HG03196 (cell line): ENCODE measurements at regions not wholly inside any gene's neighbourhood (a gene's known extent, or its start where the extent isn't known, plus 50 kb on each side); places are given as distances from the start of the nearest gene placed in this dataset.

Experiments
- ATAC-seq: cut with Tn5 transposase; IDR thresholded peaks from one replicate; pipeline ENCODE4 v1.9.1; 2021; ENCODE audit not compliant: unreplicated experiment

DNA sequence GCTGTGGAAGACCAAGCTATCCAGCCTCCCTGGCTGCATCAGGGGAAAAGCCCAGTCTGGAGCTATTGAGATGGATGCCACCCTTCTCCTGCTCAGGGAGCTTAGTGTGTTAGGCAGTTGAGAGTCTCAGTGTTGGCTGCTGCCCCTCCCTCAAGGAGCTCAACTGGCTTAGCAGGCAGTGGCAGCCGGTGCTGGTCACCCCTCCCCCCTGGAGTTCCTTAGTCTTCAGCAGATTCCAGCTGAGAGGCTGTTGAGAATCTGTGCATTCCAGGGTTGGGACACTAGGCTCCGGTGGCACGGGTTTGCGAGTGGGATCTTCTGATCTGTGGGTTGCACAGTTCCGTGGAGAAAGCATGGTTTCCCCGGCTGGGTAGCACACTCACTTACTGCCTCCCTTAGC is 883.8 kb downstream of the NSUN3 start:
- no peak for ATAC-seq

DNA sequence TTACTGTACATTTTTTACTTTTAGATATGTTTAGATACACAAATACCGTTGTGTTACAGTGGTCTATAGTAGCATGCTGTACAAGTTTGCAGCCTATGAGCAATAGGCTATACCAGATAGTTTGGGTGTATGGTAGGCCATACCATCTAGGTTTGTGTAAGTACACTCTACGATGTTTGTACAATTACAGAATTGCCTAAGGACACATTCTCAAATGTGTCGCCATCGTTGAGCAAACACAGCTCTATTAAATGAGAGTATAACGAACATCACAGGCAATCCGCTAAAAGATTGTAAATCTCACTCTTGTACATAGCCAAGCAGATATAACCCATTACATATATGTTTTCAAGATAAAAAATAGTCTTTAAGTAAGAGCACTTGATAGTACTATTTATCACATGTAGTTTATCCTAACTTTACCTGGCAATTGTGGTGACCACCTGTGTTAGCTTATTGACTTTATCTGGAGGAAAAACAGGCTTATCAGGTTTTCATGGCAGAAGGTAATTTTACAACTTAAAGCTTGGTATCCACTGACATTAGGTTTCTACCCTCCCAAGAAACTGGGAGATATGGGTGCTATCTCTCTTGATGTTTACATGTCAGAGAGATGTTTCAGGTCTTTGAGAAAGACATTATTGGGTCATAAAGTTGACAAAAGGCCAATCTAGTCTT is 898.7 kb downstream of the NSUN3 start:
- no peak for ATAC-seq

DNA sequence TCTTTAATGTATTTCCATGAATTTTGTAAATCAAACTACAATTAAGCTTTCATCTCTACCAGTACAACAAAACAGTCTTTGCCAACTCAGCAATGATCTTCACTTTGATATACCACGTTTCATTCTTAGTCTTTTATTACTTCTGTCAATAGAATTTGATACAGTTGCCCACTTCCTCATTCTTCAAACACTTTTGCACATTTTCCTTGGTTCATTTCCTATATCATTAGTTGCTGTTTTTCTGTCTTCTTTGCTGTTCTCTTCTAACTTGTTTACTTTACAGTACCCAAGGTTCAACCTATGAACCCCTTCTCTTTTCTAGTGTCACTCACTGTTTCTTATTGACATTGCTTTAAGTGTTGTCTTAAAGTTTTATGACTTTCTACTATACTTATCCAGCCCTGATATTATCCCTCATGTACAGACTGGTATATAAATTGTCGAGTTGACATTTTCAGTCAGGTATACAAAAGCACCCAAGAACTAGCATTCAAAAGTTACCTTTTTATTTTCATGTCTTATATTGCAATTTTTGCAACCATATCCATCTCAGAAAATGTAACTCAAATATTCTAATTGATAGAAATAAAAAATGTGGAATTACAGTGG is 903.1 kb downstream of the NSUN3 start:
- no peak for ATAC-seq

- no peak for ATAC-seq
Measured at GRCh38 chr3:94967196-94967595, 904.3 kb downstream of the NSUN3 start.

- no peak for ATAC-seq
Measured at GRCh38 chr3:94968519-94968918, 905.7 kb downstream of the NSUN3 start.

DNA sequence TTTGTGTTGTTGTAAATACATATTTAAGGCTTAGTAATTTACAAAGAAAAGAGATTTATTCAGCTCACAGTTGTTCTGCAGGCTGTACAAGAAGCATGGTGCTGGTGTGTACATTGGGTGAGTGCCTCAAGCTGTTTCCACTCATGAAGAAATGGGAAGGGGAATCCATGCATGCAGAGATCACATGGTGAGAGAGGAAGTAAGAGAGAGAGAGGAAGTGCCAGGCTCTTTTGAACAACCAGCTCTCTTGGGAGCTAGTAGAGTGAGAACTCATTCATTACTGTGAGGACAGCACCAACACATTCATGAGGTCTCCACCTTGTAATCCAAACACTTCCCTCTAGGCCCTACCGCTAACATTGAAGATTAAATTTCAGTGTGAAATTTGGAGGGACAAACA is 909.2 kb downstream of the NSUN3 start:
- no peak for ATAC-seq

GRCh38 chr3:94978084-94978483 is 915.2 kb downstream of the NSUN3 start:
- no peak for ATAC-seq

DNA sequence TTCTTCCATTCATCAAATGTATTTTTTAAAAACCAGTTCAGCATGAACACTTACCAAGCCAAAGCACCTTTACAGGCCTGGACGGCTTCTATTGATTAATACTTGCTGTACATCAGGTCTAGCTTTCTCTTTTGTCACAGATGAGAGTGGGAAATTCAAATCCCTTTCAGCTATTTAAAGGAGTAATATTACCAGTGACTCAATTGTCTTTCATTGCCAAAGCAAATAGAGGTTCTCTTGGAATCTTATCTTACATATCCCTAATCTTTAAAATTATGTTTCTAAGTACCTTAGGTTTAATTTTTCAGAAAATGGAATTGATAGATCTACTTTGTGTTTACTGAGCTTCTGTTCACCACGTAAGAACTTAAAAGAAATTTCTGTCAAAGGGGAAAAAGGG is 922.9 kb downstream of the NSUN3 start:
- ATAC-seq: no peak

DNA sequence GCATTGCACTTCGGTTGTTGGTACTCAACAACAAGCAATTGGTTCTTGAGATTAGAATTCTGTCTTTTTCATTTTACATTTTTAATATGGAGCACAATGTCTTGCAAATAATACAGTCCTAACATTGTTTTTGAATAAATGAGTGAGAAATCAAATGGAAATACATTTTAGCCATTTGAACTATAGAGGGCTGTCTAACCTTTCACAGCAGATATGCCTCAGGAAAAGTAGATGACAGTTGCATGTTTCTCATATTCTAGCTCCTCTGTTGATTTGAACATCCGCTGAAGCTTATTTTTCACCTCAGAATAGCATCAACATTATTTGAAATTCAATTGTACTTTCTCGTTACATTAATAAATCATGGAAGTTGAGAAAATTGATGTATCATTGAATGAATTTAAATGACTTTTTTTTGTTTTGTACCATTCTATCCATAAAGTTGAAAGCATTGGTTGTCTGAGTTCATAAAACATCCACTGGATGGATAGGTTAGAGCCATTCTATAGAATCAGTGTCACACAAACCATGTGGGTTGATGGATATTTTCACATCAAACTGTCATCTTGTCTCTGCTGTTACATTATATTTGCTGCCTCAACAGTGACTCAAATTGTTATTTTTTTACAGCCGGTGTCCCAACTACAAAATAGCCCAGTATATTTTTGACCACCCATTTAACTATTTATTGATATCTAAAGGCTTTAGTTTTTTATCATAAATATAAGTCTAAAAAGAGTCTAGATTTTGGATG is 928.3 kb downstream of the NSUN3 start:
- no peak for ATAC-seq

- no peak for ATAC-seq
Measured at GRCh38 chr3:94996743-94997142, 933.9 kb downstream of the NSUN3 start.

DNA sequence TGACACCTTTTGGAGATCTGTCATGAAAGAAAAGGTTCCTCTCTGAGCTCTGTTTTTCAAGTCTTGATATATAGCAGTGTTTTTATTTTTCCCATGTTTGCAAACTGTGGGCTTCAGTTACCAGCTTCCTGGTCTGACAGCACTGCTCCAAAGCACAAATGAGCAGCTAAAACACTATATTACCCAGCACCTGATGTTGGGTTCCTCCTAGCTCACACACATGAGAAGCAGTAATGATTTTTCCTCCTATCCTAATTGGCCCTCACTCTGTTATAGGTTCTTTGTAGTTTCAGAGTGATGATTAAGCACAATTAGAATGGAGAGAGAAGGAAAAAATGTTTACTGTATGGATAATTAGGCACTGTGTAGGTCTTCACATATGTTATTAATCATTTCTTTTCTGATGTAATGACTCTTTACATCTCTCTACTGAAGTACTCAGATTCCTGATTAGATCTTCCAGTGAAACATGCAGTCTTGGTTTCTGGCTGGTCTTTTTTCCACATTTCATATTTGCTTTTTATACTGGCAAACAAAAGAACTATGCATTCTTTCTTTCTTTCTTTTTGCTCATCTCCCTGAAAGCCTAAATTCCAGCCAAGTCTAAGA is 939.7 kb downstream of the NSUN3 start:
- no peak for ATAC-seq

DNA sequence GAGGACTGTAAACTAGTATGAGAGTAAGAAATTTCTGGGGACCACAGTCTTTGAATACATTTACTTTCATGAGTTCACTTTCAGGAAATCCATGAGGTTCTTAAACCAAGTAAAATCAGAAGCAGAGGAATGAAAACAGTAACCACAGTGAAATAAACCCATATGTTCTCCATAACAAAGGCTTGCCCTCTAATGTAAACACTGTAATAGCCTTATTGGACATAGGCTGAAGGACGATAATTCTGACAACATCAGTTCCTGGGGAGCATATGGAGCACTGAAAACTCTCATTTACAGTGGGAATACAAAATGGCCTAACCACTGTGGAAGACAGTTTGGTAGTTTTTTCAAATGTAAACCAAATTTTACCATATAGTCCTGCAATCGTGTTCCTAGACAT is 965.8 kb downstream of the NSUN3 start:
- ATAC-seq: no peak

GRCh38 chr3:95029644-95030043 is 966.8 kb downstream of the NSUN3 start:
- no peak for ATAC-seq

DNA sequence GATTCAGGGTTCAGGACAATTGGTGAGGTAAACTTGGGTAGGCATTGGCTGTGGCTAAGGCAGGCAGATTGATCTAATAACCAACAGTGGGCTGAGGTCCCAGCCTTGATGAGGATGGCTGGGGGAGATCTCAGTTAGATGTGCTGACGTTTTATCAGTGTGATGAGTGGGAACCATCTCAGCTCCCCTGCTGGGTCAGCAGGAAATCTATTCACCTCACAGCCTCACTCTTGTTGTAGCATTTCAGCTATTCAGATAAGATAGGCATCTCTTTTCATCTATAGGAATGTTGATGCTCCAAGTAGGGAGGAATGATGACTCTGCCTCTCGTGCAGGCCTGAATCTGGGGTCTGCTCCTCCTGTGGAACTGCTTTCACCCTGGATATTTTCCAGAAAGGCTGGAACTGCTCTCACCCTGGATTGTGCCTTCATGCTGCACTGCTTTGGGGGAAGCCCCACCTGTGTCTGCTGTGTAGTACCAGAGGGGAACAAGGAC is 973.7 kb downstream of the NSUN3 start:
- no peak for ATAC-seq

DNA sequence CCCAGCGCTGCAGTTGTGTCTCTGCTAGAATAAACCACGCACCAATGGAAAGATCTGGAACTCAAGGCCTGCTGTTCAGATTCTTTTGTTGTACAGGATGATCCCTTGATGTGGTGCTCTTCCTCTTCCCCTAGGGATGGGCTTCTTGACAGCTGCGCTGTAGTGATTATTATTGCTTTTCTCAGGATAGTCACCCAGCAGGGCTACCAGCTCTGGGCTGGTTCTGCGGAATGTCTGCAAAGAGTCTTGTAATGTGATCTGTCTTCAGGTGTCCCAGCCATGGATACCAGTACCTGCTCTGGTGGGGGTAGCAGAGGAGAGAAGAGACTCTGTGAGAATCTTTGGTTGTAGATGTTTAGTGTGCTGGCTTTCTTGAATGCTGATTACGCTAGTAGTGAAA is 974.2 kb downstream of the NSUN3 start:
- ATAC-seq: no peak

- ATAC-seq: no peak
Measured at GRCh38 chr3:95037927-95038326, 975.1 kb downstream of the NSUN3 start.

DNA sequence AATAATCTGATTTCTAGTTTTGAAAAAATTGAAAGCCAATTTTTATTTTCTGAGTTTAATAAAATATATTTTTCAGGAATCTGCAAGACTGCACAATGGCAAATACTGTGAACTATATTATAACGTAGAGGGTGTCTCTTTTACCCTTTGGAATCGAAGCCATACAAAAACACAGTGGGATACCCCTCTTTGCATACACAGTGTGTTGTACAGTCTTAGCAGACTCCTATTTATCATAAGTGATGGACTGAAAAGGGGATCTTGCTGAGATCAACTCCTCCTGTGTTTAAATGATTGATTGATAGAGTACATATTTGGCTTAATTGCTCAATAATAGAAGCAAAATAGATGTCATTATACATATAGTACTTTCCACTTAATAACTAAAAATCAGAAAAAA is 981.2 kb downstream of the NSUN3 start:
- no peak for ATAC-seq

GRCh38 chr3:95048564-95048963 is 985.7 kb downstream of the NSUN3 start:
- ATAC-seq: no peak

GRCh38 chr3:95049841-95050240 is 987.0 kb downstream of the NSUN3 start:
- ATAC-seq: no peak

DNA sequence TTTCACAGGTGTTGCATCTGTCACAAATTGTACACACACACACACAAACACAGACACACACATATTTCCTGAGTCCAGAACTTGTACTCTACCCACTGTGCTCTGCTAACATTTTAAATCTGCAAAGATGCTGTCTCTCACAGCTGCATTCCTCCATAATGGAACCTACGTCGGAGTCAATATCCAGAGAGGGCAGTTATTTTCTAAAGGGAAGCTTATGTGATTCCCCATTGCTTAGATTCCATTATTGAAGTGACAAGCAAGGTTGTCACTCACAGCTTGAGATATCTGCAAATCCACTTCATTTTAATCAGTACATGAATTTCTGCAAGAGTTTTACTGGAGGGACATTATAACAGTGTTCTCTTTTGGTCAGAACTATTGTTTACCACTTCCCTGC is 992.4 kb downstream of the NSUN3 start:
- no peak for ATAC-seq

GRCh38 chr3:95082191-95082590 is 1019.3 kb downstream of the NSUN3 start:
- no peak for ATAC-seq

DNA sequence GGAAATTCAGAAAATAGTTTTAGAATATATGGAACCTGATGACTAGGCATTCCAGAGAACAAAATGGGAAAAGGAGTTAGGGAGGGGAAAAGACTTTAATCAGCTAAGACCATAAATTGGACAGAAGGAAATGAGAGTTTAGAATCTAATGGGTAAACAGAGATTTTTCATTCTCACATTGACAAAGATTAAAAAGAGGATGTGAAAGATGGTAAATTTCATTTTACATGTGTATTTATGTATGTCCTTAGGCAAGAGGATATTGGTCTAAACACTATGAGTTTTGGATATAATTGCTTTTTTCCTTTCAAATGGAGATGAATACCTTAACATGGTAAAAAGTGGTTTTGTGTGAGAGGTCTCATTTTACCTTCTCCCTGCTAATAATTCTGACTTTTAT is 1021.9 kb downstream of the NSUN3 start:
- no peak for ATAC-seq
